HL-60 (cell line): ENCODE measurements at regions not wholly inside any gene's neighbourhood (a gene's known extent, or its start where the extent isn't known, plus 50 kb on each side); places are given as distances from the start of the nearest gene placed in this dataset.

Experiments
- DNase-seq, 2 experiments: peaks; one replicate each; pipeline ENCODE4 v3.0.0-alpha.2; 2010 to 2020; ENCODE audit warnings: low read depth in 1 of 2, low spot score in 1 of 2
- H3K27ac ChIP-seq: fragments of 250-450 bp; sonication (Bioruptor Pico); replicated peaks from 2 replicates; pipeline ENCODE4 v1.5.1; 2020; ENCODE audit warnings: mild to moderate bottlenecking, moderate library complexity
- H3K27me3 ChIP-seq: fragments of 250-450 bp; sonication (Bioruptor Pico); 2 replicates; pipeline ENCODE4 v1.5.1; 2021; ENCODE audit warnings: mild to moderate bottlenecking, moderate library complexity; ENCODE audit not compliant: insufficient read depth, poor library complexity, severe bottlenecking
- H3K4me3 ChIP-seq: replicated peaks from 2 replicates; pipeline ENCODE4 v1.5.1; 2011; ENCODE audit warnings: mild to moderate bottlenecking, control low read depth, low read length; ENCODE audit not compliant: insufficient read depth
- CTCF ChIP-seq: IDR thresholded peaks from one replicate; pipeline ENCODE4 v1.5.1; 2011; ENCODE audit warnings: low read length, control low read depth, inconsistent platforms; ENCODE audit not compliant: insufficient read depth
- GABPA ChIP-seq: IDR thresholded peaks from 2 replicates; pipeline ENCODE4 v1.6.1; 2012; ENCODE audit warnings: low read depth
- POLR2AphosphoS5 ChIP-seq: IDR thresholded peaks from 2 replicates; pipeline ENCODE4 v1.6.1; 2012; ENCODE audit warnings: low read depth
- REST ChIP-seq: IDR thresholded peaks from 2 replicates; pipeline ENCODE4 v1.6.1; 2012; ENCODE audit warnings: low read depth; ENCODE audit not compliant: insufficient replicate concordance
- SPI1 ChIP-seq: IDR thresholded peaks from 2 replicates; pipeline ENCODE4 v1.6.1; 2012; ENCODE audit warnings: low read depth, mild to moderate bottlenecking, borderline replicate concordance

GRCh38 chr20:24138196-24138857 is 149.7 kb upstream of the GGTLC1 start:
- TF ChIP-seq SPI1: no peak
- TF ChIP-seq GABPA: no peak
- TF ChIP-seq CTCF: no peak
- no peak for TF ChIP-seq REST
- no peak for TF ChIP-seq POLR2AphosphoS5
- DNase-seq: no peak
- no peak overlapping the region for H3K4me3 ChIP-seq
- no peak overlapping the region for H3K27ac ChIP-seq
- H3K27me3 ChIP-seq: no peaks in the 10 kb centered on the region

- Histone ChIP-seq H3K27me3 (no peaks in the 10 kb centered on the region), H3K27ac (peak overlapping the region; percentile 56), H3K4me3 (no peak overlapping the region)
- TF ChIP-seq CTCF: no peak
- no peak for TF ChIP-seq POLR2AphosphoS5
- no peak for TF ChIP-seq REST
- TF ChIP-seq SPI1: no peak
- TF ChIP-seq GABPA: no peak
- peak in 1 of 2 experiments; percentile 62 for DNase-seq
Observed at GRCh38 chr20:24136659-24137246, 148.2 kb upstream of the GGTLC1 start.

- no peak overlapping the region for H3K27ac ChIP-seq
- H3K4me3 ChIP-seq: no peak overlapping the region
- no peak for TF ChIP-seq GABPA
- no peak for TF ChIP-seq CTCF
- no peak for TF ChIP-seq POLR2AphosphoS5
- TF ChIP-seq SPI1: no peak
- TF ChIP-seq REST: no peak
Observed at GRCh38 chr20:24135781-24136180, 147.2 kb upstream of the GGTLC1 start.

More at GRCh38 chr20:24135781-24136180, 147.2 kb upstream of the GGTLC1 start:
- no peaks in the 10 kb centered on the region for H3K27me3 ChIP-seq
- DNase-seq: no peak
